GM12864 (cell line): ENCODE measurements at regions not wholly inside any gene's neighbourhood (a gene's known extent, or its start where the extent isn't known, plus 50 kb on each side); places are given as distances from the start of the nearest gene placed in this dataset.

Source experiments
- DNase-seq: peaks from one replicate; pipeline ENCODE4 v3.0.0-alpha.2; 2011; ENCODE audit warnings: low read depth
- H3K4me3 ChIP-seq: 2 replicates; pipeline ENCODE4 v1.5.1; 2011; ENCODE audit warnings: mild to moderate bottlenecking, low read depth, low read length, control low read depth
- CTCF ChIP-seq: IDR thresholded peaks from 2 replicates; pipeline ENCODE4 v1.5.1; 2011; ENCODE audit warnings: low read depth, mild to moderate bottlenecking, moderate library complexity, low read length, control low read depth, inconsistent platforms; ENCODE audit errors: missing control alignments

- TF ChIP-seq CTCF = no peak
- no peak overlapping the region for H3K4me3 ChIP-seq
Measured at GRCh38 chr21:23644768-23645167, 1962.5 kb downstream of the MRPL39 start.

GRCh38 chr21:23639721-23640120 lies 1967.6 kb downstream of the MRPL39 start:
- no peak for TF ChIP-seq CTCF
- DNase-seq = no peak
- H3K4me3 ChIP-seq = no peak overlapping the region

More at GRCh38 chr21:23644768-23645167, 1962.5 kb downstream of the MRPL39 start:
- DNase-seq = no peak

GRCh38 chr21:23638131-23638695 lies 1969.1 kb downstream of the MRPL39 start:
- DNase-seq = no peak
- TF ChIP-seq CTCF = no peak
- no peak overlapping the region for H3K4me3 ChIP-seq

GRCh38 chr21:23633447-23633940 lies 1973.8 kb downstream of the MRPL39 start:
- TF ChIP-seq CTCF = no peak
- H3K4me3 ChIP-seq = no peak overlapping the region
- DNase-seq = no peak

GRCh38 chr21:23624281-23624680 lies 1983.0 kb downstream of the MRPL39 start:
- H3K4me3 ChIP-seq = no peak overlapping the region
- TF ChIP-seq CTCF = no peak
- DNase-seq = no peak

- H3K4me3 ChIP-seq = no peak overlapping the region
- TF ChIP-seq CTCF = no peak
- no peak for DNase-seq
Measured at GRCh38 chr21:23613014-23613413, 1994.3 kb downstream of the MRPL39 start.

- no peak for TF ChIP-seq CTCF
- H3K4me3 ChIP-seq = no peak overlapping the region
- DNase-seq = no peak
Measured at GRCh38 chr21:23612210-23612609, 1995.1 kb downstream of the MRPL39 start.
